Naive thymus-derived CD8-positive, alpha-beta T cell (primary cell): ENCODE measurements at regions not wholly inside any gene's neighbourhood (a gene's known extent, or its start where the extent isn't known, plus 50 kb on each side); places are given as distances from the start of the nearest gene placed in this dataset.

Experiments used
- ATAC-seq, 2 donors: fragments of 150-1000 bp; cut with Tn5 transposase in 1 of 2; sonication (Bioruptor Pico), chemical (Tn5 transposase) in 1 of 2; 1 replicate in 1 of 2; 2 replicates in 1 of 2; pipeline ENCODE4 v1.10.0; 2021; ENCODE audit warnings: mild to moderate bottlenecking in 2 of 2, moderate library complexity in 2 of 2
- POLR2A ChIA-PET: fragments of 350-600 bp; sonication (Branson Sonifier 250); formaldehyde crosslinking; loops from one replicate; lab custom pipeline; 2021; ENCODE audit warnings: antibody characterized with exemption; lab: Charles Lee
- DNase-seq, 10 donors: peaks; one replicate each; pipeline versions ENCODE4 v3.0.0 to v3.0.0-alpha.2; 2020 to 2022
- H3K27ac Mint-ChIP-seq, 10 donors: one replicate each; pipeline ENCODE4 v1.8.0; 2020 to 2022; ENCODE audit warnings: mild to moderate bottlenecking in 10 of 10, mixed read lengths in 10 of 10, moderate library complexity in 4 of 10, inconsistent platforms in 1 of 10
- H3K27me3 Mint-ChIP-seq, 5 donors: one replicate each; pipeline ENCODE4 v1.8.0; 2021 to 2022; ENCODE audit warnings: mixed read lengths in 5 of 5
- H3K36me3 Mint-ChIP-seq, 3 donors: one replicate each; pipeline ENCODE4 v1.8.0; 2020 to 2022; ENCODE audit warnings: mixed read lengths in 3 of 3, mild to moderate bottlenecking in 2 of 3, inconsistent platforms in 1 of 3
- H3K4me1 Mint-ChIP-seq, 4 donors: one replicate each; pipeline ENCODE4 v1.8.0; 2021 to 2022; ENCODE audit warnings: mixed read lengths in 4 of 4
- H3K4me3 Mint-ChIP-seq, 10 donors: one replicate each; pipeline ENCODE4 v1.8.0; 2020 to 2022; ENCODE audit warnings: mild to moderate bottlenecking in 10 of 10, mixed read lengths in 10 of 10, moderate library complexity in 6 of 10, inconsistent platforms in 1 of 10
- H3K9me3 Mint-ChIP-seq, 9 donors: one replicate each; pipeline ENCODE4 v1.8.0; 2020 to 2022; ENCODE audit warnings: mixed read lengths in 9 of 9, mild to moderate bottlenecking in 3 of 9, inconsistent platforms in 1 of 9, moderate library complexity in 1 of 9

DNA sequence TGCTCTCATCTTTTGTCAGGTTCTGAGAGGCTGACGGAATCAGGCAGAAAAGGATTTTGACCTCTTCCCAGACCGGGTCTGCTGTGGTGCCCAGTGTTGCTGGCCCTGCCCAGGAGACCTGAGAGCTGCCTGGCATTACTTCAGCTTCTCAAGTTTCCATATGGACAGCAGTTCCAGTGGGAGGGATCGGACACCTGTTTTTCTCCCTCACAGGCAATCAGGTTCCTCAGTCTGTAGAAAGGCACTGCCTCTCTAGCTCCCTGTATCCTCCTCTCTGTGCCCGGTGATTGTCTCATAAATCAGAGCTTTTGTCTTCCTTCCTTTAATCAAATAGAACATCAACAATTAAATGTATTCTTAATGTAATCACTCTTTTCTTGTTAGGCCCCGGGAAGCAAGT is 198.7 kb downstream of the SEMA6A start:
- no peak for DNase-seq
- Mint-ChIP-seq H3K4me1 (peaks cover 4 to 13% (median 7%) of the 10 kb centered on the region in 4 donors), H3K9me3 (peaks cover 0 to 2% (median 0%) of the 10 kb centered on the region in 9 donors), H3K27me3 (no peaks in the 10 kb centered on the region), H3K4me3 (no peak overlapping the region), H3K27ac (no peak overlapping the region), H3K36me3 (peaks cover 0 to 19% (median 5%) of the 10 kb centered on the region in 3 donors)
- ATAC-seq = no peak
- POLR2A ChIA-PET = interaction anchor here (0.7 kb wide), 1 partner anchor 18 kb away, joined by 3 read pairs; no protein-coding TSS in a partner anchor

DNA sequence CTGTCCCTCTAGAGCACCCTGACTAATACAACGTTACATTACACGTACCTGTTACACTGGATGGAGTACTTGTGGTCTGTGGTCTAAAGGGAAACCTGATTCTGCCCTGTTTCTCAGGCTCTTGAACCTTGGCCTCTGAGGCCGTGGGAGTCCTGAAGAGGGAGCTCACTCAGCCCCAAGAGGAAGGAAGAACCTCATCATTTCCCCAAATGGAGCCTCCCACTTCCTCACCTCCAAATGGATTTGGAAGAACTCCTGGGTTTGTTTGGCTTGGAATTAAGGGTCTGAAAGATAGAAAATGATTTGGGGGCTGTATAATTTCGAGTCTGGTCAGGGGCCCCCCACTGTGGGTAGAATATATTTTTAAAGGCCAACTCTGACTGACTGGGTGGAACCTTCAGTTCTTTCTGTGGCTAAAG is 200.2 kb downstream of the SEMA6A start:
- no peak for DNase-seq
- H3K27me3 Mint-ChIP-seq = no peaks in the 10 kb centered on the region
- H3K4me3 Mint-ChIP-seq = no peak overlapping the region
- POLR2A ChIA-PET = no interaction called here
- H3K27ac Mint-ChIP-seq = no peak overlapping the region
- peaks cover 0 to 17% (median 5%) of the 10 kb centered on the region in 3 donors for H3K36me3 Mint-ChIP-seq
- no peak for ATAC-seq
- no peaks in the 10 kb centered on the region for H3K9me3 Mint-ChIP-seq
- H3K4me1 Mint-ChIP-seq = peaks cover 7 to 22% (median 20%) of the 10 kb centered on the region in 4 donors

DNA sequence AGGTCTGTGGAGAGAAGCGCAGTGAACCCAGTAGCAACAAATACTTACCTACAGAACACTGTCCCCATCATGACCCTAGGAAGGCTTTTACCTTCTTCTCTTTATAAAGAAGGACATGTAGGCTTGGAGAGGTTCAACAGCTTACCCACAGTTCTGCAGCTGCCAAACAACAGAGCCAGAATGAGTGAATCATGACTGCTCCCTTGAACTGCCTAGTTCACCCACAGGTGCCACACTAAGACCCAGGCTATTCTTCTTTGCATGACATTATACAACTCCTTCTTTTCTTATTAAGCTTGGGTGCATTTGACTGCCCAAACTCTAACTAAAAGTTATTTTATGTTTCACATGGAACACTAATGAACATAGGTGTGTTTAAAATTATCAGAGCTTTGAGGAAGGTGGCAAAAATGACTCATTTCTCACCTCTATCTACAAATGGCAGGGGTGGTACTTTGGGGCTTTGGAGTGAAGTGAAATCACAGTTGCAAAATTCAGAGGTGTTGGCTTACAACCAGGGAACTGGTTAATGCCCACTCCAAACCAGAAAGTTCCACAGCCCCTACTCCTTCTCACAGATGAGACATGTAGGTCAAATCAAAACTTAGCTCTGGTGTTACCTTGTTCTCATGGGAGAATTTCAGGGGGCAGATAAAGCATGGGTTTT is 201.6 kb downstream of the SEMA6A start:
- H3K27me3 Mint-ChIP-seq = no peaks in the 10 kb centered on the region
- POLR2A ChIA-PET = no interaction called here
- no peaks in the 10 kb centered on the region for H3K9me3 Mint-ChIP-seq
- H3K4me1 Mint-ChIP-seq = peaks cover 12 to 32% (median 26%) of the 10 kb centered on the region in 4 donors
- no peak overlapping the region for H3K27ac Mint-ChIP-seq
- no peak for DNase-seq
- peaks cover 0 to 17% (median 5%) of the 10 kb centered on the region in 3 donors for H3K36me3 Mint-ChIP-seq
- ATAC-seq = no peak
- H3K4me3 Mint-ChIP-seq = no peak overlapping the region

DNA sequence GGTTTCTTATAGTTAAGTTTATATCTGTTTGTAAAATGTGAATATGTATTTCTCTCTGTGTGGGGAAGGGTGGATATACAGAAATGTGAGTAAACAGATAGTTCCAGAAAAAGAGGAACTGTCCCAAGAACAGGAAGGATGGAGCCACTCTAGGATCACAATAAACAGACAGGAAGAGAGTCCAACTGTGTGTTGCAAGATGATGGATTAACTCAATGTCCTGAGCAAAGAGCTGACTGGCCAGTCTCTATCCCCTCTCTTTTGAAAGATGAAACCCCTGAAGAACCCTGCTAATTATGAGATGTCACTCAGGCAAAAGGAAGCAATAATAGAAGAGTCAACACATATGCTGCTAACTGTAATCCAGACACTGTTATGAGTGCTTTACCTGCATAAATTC is 202.7 kb downstream of the SEMA6A start:
- H3K4me1 Mint-ChIP-seq = peaks cover 12 to 32% (median 26%) of the 10 kb centered on the region in 4 donors
- peaks cover 0 to 17% (median 5%) of the 10 kb centered on the region in 3 donors for H3K36me3 Mint-ChIP-seq
- no peaks in the 10 kb centered on the region for H3K27me3 Mint-ChIP-seq
- H3K9me3 Mint-ChIP-seq = no peaks in the 10 kb centered on the region
- no peak for ATAC-seq
- POLR2A ChIA-PET = no interaction called here
- H3K4me3 Mint-ChIP-seq = no peak overlapping the region
- H3K27ac Mint-ChIP-seq = peak overlapping the region in 1 of 10 donors; percentile 52
- no peak for DNase-seq

DNA sequence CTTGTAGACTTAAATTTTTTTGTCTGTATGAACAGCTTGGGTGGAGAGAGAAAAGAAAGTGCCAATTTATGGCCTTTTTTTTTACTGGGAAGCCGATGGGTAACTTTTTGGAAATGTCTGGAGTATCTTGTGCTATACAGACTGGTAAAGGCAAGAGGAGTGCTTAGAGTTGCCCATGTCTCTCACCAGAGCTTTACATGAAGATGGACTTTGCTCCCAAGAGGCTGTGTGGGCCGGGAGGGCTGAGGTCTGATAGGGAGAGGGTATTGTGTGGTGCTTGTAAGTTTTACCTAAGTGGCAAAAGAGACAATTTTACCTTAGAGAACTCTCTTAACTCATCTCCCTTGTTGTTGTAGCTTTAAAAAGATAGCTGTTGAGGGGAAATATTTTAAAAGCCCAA is 203.2 kb downstream of the SEMA6A start:
- H3K4me3 Mint-ChIP-seq = no peak overlapping the region
- POLR2A ChIA-PET = no interaction called here
- peaks cover 12 to 32% (median 26%) of the 10 kb centered on the region in 4 donors for H3K4me1 Mint-ChIP-seq
- peak overlapping the region in 5 of 10 donors; percentile 9 to 52 (median 46) for H3K27ac Mint-ChIP-seq
- DNase-seq (no peak), ATAC-seq (no peak)
- peaks cover 0 to 17% (median 5%) of the 10 kb centered on the region in 3 donors for H3K36me3 Mint-ChIP-seq
- no peaks in the 10 kb centered on the region for H3K27me3 Mint-ChIP-seq
- no peaks in the 10 kb centered on the region for H3K9me3 Mint-ChIP-seq

DNA sequence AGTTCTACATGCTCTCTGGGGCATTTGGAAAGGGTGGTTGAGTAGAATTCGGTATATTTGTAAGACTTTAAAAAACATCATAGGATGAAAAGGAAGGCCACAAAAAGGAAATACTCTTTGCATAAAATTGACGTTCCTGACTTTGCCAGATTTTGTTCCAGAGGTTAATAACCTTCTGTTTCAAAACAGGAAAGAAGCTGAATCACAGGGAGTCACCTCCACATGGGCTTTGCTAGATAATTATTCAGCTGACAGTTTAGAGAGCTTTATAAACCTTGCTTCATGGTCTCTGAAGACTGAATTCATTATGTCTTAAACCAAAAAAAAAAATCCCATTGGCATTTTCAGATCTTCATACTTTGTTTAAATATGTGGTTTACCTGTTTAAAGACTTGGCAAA is 203.7 kb downstream of the SEMA6A start:
- peaks cover 0 to under 1% (median 0%) of the 10 kb centered on the region in 9 donors for H3K9me3 Mint-ChIP-seq
- peaks cover under 1 to 17% (median 3%) of the 10 kb centered on the region in 3 donors for H3K36me3 Mint-ChIP-seq
- peaks cover 12 to 32% (median 26%) of the 10 kb centered on the region in 4 donors for H3K4me1 Mint-ChIP-seq
- DNase-seq (no peak), ATAC-seq (no peak)
- POLR2A ChIA-PET = no interaction called here
- peak overlapping the region in 5 of 10 donors; percentile 4 to 46 (median 40) for H3K27ac Mint-ChIP-seq
- no peaks in the 10 kb centered on the region for H3K27me3 Mint-ChIP-seq
- peak overlapping the region in 2 of 10 donors; percentile 2 for H3K4me3 Mint-ChIP-seq

DNA sequence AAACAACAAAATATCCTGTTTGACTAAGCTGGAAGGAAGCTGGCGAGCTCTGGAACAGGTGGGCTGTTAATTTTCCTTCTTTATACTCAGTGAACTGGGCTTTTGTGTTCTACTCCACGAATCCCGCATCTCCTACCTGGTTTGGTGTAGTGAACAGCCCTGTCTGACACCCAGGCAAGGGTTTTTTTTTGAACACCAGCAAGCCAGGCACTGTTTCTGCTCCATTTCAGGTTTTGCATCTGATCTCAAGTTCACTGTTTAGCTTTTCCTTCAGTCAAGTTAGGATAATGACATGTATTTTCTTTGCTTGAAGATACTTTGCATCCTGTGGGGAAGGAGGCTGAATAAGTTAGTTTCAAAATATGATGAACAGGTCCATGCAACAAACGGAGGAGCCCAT is 204.5 kb downstream of the SEMA6A start:
- Mint-ChIP-seq H3K36me3 (peaks cover 3 to 19% (median 8%) of the 10 kb centered on the region in 3 donors), H3K27me3 (no peaks in the 10 kb centered on the region), H3K4me3 (no peak overlapping the region), H3K9me3 (peaks cover 0 to 7% (median 0%) of the 10 kb centered on the region in 9 donors), H3K27ac (peak overlapping the region in 3 of 10 donors; percentile 46 to 85 (median 57)), H3K4me1 (peaks cover 12 to 32% (median 26%) of the 10 kb centered on the region in 4 donors)
- POLR2A ChIA-PET = no interaction called here
- ATAC-seq (no peak), DNase-seq (no peak)

DNA sequence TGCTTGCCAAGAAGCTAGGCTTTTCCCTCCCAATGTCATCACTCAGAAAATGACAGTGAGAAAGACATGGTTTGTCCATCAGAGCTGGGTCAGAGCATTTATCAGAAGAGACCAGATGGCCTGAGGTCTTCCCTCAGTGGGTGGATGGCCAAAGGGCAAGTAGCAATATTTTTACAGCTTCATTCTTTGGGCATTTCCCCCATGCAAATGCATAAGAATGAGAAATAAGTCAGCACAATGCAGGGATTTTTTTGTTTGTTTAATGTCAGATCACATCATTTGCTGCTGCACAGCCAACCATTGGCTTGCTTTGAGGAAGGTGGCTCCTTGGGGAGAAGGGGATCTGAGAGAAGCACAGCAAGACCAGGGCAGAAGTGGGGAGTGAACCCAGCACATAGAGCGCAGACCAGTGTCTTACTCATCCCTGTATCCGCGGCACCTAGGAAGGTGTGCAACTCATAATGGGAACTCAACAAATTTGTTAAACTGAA is 209.6 kb downstream of the SEMA6A start:
- ATAC-seq (no peak), DNase-seq (no peak)
- POLR2A ChIA-PET = no interaction called here
- Mint-ChIP-seq H3K9me3 (peaks cover 0 to 9% (median 0%) of the 10 kb centered on the region in 9 donors), H3K27ac (no peak overlapping the region), H3K4me1 (peaks cover 5 to 15% (median 9%) of the 10 kb centered on the region in 4 donors), H3K4me3 (no peak overlapping the region), H3K36me3 (peaks cover 10 to 27% (median 12%) of the 10 kb centered on the region in 3 donors), H3K27me3 (no peaks in the 10 kb centered on the region)

DNA sequence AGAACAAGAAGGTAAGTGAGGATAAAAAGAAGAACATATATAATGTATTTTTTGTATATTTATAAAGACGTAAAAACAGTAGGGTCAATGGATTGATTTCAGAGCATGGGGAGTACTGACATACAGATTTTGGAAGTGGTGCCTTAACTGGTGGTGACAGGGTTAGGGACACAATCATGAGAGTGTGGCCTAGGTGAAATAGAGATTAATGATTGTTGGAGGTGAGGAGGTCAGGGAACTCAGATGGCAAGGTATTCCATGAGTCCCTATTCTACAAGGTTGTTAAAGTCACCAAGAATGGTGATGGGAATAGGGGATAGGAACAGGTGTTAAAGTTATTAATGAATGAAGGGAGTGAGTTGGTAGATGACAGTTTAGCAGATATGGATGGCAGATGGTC is 210.8 kb downstream of the SEMA6A start:
- ATAC-seq = no peak
- peaks cover 10 to 34% (median 14%) of the 10 kb centered on the region in 3 donors for H3K36me3 Mint-ChIP-seq
- no peak overlapping the region for H3K27ac Mint-ChIP-seq
- H3K4me1 Mint-ChIP-seq = peaks cover 3 to 12% (median 8%) of the 10 kb centered on the region in 4 donors
- POLR2A ChIA-PET = no interaction called here
- no peak for DNase-seq
- H3K27me3 Mint-ChIP-seq = no peaks in the 10 kb centered on the region
- peaks cover 0 to 9% (median 0%) of the 10 kb centered on the region in 9 donors for H3K9me3 Mint-ChIP-seq
- no peak overlapping the region for H3K4me3 Mint-ChIP-seq

DNA sequence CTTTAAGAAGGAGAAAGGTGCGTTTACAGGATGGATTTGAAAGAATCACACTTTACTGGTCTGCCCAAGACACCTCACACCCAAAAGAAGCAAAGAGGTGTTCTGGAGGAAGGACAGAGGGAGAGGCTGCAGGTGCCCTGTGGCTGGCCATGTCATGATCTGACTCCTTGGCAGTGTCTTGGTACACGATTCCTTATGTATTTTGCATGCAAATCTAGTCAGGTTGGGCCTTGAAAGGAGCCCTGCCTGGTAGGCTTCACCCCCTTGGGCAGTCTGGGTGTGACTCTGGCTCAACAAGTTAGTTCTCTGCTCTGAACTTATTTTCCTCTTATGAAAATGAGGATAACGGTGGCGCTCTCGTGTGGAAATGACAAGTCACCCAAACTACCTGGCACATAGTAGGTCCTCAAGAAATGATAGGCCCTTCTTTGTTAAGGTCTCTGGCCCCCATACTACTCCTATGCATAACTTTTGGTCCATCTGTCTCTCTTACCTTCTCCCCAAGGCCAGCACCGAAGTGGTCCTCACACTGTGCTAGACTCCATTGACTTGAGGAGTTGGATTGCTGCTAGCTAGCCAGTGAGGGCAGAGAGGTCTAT is 212.5 kb downstream of the SEMA6A start:
- POLR2A ChIA-PET = no interaction called here
- Mint-ChIP-seq H3K4me3 (no peak overlapping the region), H3K27ac (no peak overlapping the region), H3K9me3 (peaks cover 0 to 9% (median 0%) of the 10 kb centered on the region in 9 donors), H3K27me3 (no peaks in the 10 kb centered on the region), H3K36me3 (peaks cover 10 to 42% (median 17%) of the 10 kb centered on the region in 3 donors), H3K4me1 (peaks cover 4 to 21% (median 7%) of the 10 kb centered on the region in 4 donors)
- ATAC-seq = no peak
- no peak for DNase-seq

DNA sequence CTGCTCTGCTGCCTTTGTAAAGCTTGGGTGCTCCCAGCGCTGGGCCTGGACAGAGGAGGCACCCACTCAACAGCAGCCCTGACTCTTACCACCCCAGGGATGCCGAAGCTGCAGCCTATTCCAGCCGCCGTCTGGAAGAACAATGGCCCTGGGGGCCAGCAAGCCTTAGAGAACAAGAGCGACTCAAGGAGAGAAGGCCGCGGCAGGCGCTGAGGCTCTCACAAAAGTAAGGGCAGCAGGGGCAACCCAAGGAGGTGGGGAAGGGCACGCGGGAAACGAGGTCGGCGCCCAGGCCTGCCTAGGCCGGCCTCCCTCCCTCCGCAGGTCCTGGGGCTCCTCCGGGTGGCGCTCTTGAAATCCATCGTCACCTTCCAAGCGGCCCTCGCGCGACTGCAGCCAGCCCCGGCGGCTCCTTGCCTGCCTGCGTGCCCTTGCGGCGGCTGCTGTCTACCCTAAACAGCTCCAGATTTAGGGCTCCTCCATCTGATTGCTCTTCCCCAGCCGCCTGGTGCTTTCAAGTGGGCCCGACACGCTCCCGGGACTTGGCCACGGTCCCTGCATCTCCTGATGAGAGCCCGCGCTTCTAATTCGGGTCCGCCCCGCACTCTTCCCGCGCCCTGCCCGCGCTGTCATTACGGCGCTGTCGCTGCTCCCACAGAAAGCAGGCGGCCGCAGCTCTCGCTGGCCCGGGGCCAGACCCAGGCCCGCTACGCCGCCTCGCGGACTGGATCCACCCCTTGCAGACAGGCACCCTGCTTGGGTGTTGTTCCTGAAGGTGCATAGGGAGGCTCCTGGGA is 213.3 kb downstream of the SEMA6A start:
- peaks cover 11 to 47% (median 18%) of the 10 kb centered on the region in 3 donors for H3K36me3 Mint-ChIP-seq
- peaks cover 5 to 21% (median 7%) of the 10 kb centered on the region in 4 donors for H3K4me1 Mint-ChIP-seq
- POLR2A ChIA-PET = no interaction called here
- no peak for ATAC-seq
- H3K9me3 Mint-ChIP-seq = peaks cover 0 to 9% (median 0%) of the 10 kb centered on the region in 9 donors
- DNase-seq = no peak
- H3K4me3 Mint-ChIP-seq = no peak overlapping the region
- no peaks in the 10 kb centered on the region for H3K27me3 Mint-ChIP-seq
- H3K27ac Mint-ChIP-seq = no peak overlapping the region

DNA sequence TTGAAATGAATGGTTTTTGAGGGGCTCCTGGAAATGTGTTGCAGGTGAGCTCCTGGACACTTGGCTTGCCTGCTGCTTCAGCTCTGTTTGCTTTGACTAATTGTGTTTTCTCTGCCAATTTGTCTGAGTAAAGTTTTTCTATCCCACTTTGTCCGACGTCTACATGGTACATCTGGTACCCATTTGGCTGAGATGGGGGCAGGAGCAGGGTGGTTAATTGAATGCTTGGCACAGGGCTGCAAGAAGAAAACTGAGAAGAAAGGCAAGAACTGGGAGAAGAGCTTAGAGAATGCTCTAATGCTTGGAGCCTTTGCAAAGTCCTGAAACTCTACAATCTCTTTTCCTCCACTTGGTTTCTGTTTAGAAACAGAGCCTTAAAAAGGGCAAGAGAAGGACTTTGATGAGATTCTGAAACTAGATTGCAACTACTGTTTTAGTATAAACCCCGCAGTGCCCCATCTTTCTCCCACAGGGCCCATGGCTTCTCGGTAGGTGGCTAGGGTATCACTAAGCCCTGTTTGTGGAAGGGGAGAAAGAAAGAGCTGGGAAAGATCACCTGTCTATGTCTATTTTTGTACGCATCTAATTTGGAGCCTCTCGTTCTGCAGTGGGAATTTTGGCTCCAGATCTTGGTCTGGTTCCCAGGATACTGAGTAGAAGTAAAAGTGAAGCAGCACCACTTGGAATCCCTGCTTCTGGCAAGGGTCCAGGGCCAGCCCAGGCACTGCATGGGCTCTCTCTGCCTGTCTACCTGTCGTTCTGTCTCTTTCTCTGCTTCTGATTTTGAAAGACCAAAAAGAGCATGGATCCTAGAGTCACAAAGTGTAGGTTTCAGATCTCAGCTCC is 214.4 kb downstream of the SEMA6A start:
- Mint-ChIP-seq H3K36me3 (peaks cover 12 to 55% (median 25%) of the 10 kb centered on the region in 3 donors), H3K27me3 (no peaks in the 10 kb centered on the region), H3K9me3 (peaks cover 0 to 5% (median 2%) of the 10 kb centered on the region in 9 donors), H3K4me1 (peaks cover 5 to 21% (median 7%) of the 10 kb centered on the region in 4 donors), H3K4me3 (no peak overlapping the region), H3K27ac (no peak overlapping the region)
- DNase-seq = no peak
- POLR2A ChIA-PET = no interaction called here
- ATAC-seq = no peak
